IMR-90 (cell line): ENCODE measurements at regions not wholly inside any gene's neighbourhood (a gene's known extent, or its start where the extent isn't known, plus 50 kb on each side); places are given as distances from the start of the nearest gene placed in this dataset.

ENCODE experiments used
- BHLHE40 ChIP-seq: fragments of 150-350 bp; IDR thresholded peaks from 2 replicates; pipeline ENCODE4 v1.6.1; 2016; ENCODE audit warnings: mild to moderate bottlenecking, low read depth, low read length
- CEBPB ChIP-seq: IDR thresholded peaks from 2 replicates; pipeline ENCODE4 v1.6.1; 2012; ENCODE audit warnings: low read depth, low read length, improper control_type of control experiment
- CTCF ChIP-seq: conservative IDR thresholded peaks from 2 replicates; pipeline ENCODE4 v1.5.1; 2012; ENCODE audit warnings: mild to moderate bottlenecking, low read depth, low read length, improper control_type of control experiment
- ELK1 ChIP-seq: fragments of 150-350 bp; IDR thresholded peaks from 2 replicates; pipeline ENCODE4 v1.6.1; 2016; ENCODE audit warnings: low read depth, mild to moderate bottlenecking, low read length, moderate library complexity, borderline replicate concordance
- MAFK ChIP-seq: IDR thresholded peaks from 2 replicates; pipeline ENCODE4 v1.6.1; 2012; ENCODE audit warnings: low read depth, low read length, improper control_type of control experiment
- MXI1 ChIP-seq: IDR thresholded peaks from 2 replicates; pipeline ENCODE4 v1.6.1; 2012; ENCODE audit warnings: low read depth, mild to moderate bottlenecking, low read length, moderate library complexity, borderline replicate concordance
- NFE2L2 ChIP-seq: fragments of 150-350 bp; IDR thresholded peaks from 2 replicates; pipeline ENCODE4 v1.6.1; 2016; ENCODE audit warnings: low read depth, mild to moderate bottlenecking, low read length
- POLR2A ChIP-seq: IDR thresholded peaks from 2 replicates; pipeline ENCODE4 v1.6.1; 2012; ENCODE audit warnings: mild to moderate bottlenecking, low read depth, low read length
- RCOR1 ChIP-seq: IDR thresholded peaks from 2 replicates; pipeline ENCODE4 v1.6.1; 2012; ENCODE audit warnings: mild to moderate bottlenecking, low read length, improper control_type of control experiment; ENCODE audit not compliant: insufficient replicate concordance
- RFX5 ChIP-seq: IDR thresholded peaks from 2 replicates; pipeline ENCODE4 v1.8.0; 2012; ENCODE audit warnings: low read depth, mild to moderate bottlenecking, low read length, moderate library complexity
- SMC3 ChIP-seq: fragments of 150-350 bp; IDR thresholded peaks from 2 replicates; pipeline ENCODE4 v1.6.1; 2016; ENCODE audit warnings: low read depth, mild to moderate bottlenecking, antibody characterized with exemption, low read length, moderate library complexity
- USF2 ChIP-seq: fragments of 150-350 bp; IDR thresholded peaks from 2 replicates; pipeline ENCODE4 v1.6.1; 2017; ENCODE audit warnings: mild to moderate bottlenecking, antibody characterized with exemption, low read length, low read depth

- no peak for TF ChIP-seq USF2
- no peak for TF ChIP-seq CTCF
- TF ChIP-seq MAFK: no peak
- TF ChIP-seq MXI1: no peak
- no peak for TF ChIP-seq POLR2A
- TF ChIP-seq ELK1: no peak
- no peak for TF ChIP-seq BHLHE40
- TF ChIP-seq CEBPB: no peak
- no peak for TF ChIP-seq SMC3
- TF ChIP-seq RFX5: no peak
- TF ChIP-seq RCOR1: no peak
- TF ChIP-seq NFE2L2: no peak
Measured at GRCh38 chr2:13019781-13020180, 303.0 kb downstream of the TRIB2 start.
